ENCODE measurements at regions not wholly inside any gene's neighbourhood (a gene's known extent, or its start where the extent isn't known, plus 50 kb on each side); places are given as distances from the start of the nearest gene placed in this dataset.

DNA sequence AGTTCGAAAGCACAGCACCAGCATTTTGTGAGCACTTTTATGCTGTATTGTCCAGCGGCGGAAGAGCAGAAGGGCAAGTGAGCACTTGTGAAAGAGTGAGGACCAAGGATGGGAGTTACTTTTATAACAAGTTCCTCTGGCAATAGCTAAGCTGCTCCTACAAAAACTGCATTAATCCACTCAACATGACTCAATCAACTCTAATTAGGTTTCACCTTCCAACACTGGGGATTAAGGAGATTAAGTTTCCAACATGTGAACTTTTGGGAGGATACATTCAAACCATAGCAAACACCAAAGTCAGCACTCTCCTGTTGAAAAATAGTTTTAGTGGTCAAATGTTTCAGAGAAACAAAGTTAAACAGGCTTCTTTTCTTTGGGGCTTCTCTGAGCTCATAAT, 844.5 kb downstream of the REEP3 start:
- DNase-seq = no peak
- Histone ChIP-seq H3K4me3 (no peak overlapping the region), H3K27me3 (no peaks in the 10 kb centered on the region), H3K27ac (no peak overlapping the region), H3K4me1 (peaks cover 0 to 5% (median 0%) of the 10 kb centered on the region in 4 donors), H3K9me3 (no peaks in the 10 kb centered on the region), H3K36me3 (no peaks in the 10 kb centered on the region)
- TF ChIP-seq POLR2A (IDR thresholded peaks at IDR 0.05) = no peak
- TF ChIP-seq, protein P1, sequence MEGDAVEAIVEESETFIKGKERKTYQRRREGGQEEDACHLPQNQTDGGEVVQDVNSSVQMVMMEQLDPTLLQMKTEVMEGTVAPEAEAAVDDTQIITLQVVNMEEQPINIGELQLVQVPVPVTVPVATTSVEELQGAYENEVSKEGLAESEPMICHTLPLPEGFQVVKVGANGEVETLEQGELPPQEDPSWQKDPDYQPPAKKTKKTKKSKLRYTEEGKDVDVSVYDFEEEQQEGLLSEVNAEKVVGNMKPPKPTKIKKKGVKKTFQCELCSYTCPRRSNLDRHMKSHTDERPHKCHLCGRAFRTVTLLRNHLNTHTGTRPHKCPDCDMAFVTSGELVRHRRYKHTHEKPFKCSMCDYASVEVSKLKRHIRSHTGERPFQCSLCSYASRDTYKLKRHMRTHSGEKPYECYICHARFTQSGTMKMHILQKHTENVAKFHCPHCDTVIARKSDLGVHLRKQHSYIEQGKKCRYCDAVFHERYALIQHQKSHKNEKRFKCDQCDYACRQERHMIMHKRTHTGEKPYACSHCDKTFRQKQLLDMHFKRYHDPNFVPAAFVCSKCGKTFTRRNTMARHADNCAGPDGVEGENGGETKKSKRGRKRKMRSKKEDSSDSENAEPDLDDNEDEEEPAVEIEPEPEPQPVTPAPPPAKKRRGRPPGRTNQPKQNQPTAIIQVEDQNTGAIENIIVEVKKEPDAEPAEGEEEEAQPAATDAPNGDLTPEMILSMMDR (IDR thresholded peaks at IDR 0.05) = no peak

DNA sequence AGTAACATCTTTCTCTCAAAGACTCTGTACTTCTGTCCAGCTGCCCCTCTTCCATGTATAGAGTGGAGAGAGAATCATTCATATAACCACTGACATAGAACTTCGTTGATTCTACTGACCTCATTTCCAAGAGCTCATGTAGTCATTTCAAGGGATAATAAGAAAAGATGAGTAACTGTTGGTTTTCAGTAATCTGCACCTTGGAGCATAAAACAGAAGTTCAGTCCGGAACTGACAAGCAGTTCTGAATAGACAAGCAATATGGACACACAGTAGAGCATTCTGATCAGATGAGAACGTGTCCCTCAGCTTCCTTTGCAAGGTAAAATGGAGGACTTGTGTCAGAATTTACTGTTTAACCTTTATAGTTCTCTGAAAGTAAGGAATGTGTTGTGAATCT, 847.1 kb downstream of the REEP3 start:
- H3K36me3 ChIP-seq = no peaks in the 10 kb centered on the region
- no peaks in the 10 kb centered on the region for H3K27me3 ChIP-seq
- no peaks in the 10 kb centered on the region for H3K9me3 ChIP-seq
- H3K4me3 ChIP-seq = no peak overlapping the region
- TF ChIP-seq, protein P1 (IDR thresholded peaks at IDR 0.05) = no peak
- TF ChIP-seq POLR2A (IDR thresholded peaks at IDR 0.05) = no peak
- no peak for DNase-seq
- H3K4me1 ChIP-seq = peaks cover 0 to 6% (median 0%) of the 10 kb centered on the region in 4 donors
- no peak overlapping the region for H3K27ac ChIP-seq

DNA sequence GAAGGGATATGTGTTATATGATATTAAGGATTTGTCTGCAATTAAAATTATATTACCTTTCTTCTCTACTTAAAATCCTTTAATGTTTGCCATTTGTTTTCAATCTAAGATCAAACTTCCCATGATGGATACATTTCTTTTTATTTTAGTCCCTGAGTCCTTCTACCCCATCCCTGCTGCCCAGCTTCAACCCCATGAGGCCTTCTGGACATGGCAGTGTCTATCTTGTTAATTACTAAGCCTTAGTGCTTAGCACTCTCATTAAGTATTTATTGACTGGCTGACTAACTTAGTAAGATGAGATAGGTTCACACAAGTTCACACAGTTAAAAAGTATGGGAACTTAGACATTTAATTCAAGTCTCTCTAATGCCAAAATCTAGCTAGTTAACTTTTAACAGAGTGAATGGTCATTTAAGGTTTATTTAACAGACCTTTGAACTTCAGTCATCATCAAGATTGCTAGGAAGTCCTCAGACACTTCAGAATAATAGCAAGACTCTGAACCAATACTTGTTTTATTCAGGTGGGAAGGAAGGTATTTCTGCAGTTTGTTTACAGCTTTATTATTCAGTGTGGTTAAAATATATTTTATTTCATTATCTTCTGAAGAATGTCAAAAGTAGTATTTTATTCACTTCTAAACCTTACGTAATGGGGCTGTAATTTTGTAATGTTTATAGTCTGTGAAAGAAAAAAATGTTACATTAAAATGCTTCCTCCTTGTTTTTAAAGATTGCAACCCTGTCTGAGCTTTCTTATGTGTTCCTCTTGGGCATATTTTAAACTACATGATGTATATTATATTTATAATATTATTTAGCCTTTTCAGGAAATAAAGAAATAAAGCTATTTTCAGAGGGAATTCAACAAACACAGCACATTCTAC, 848.9 kb downstream of the REEP3 start:
- Histone ChIP-seq H3K27me3 (no peaks in the 10 kb centered on the region), H3K4me3 (no peak overlapping the region), H3K36me3 (no peaks in the 10 kb centered on the region), H3K9me3 (no peaks in the 10 kb centered on the region), H3K27ac (no peak overlapping the region), H3K4me1 (peaks cover 0 to 6% (median 0%) of the 10 kb centered on the region in 4 donors)
- DNase-seq = no peak
- TF ChIP-seq, protein P1 (IDR thresholded peaks at IDR 0.05) = no peak
- no peak for TF ChIP-seq POLR2A (IDR thresholded peaks at IDR 0.05)

DNA sequence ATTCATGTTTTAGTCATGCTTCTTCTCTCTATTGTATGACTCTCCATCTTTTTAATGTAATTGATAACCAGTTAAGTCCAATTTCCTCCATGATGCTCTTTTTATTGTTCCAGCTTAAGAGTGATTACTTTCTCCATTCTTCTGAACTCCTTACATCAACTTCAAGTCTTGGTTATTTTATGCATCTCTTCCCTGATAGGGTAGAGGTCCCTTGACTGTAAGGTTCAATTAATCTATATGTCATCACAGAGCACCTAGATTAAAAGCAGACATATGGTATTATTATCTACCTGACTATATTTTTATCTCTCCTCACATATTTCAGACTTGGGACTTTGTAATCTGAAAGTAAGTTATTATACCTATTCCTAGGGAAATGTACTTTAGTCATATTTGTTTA, 853.1 kb downstream of the REEP3 start:
- H3K36me3 ChIP-seq = no peaks in the 10 kb centered on the region
- peaks cover 0 to 6% (median 0%) of the 10 kb centered on the region in 4 donors for H3K4me1 ChIP-seq
- TF ChIP-seq, protein P1 (IDR thresholded peaks at IDR 0.05) = no peak
- no peak for TF ChIP-seq POLR2A (IDR thresholded peaks at IDR 0.05)
- no peaks in the 10 kb centered on the region for H3K27me3 ChIP-seq
- no peak overlapping the region for H3K27ac ChIP-seq
- H3K9me3 ChIP-seq = no peaks in the 10 kb centered on the region
- DNase-seq = no peak
- H3K4me3 ChIP-seq = no peak overlapping the region

DNA sequence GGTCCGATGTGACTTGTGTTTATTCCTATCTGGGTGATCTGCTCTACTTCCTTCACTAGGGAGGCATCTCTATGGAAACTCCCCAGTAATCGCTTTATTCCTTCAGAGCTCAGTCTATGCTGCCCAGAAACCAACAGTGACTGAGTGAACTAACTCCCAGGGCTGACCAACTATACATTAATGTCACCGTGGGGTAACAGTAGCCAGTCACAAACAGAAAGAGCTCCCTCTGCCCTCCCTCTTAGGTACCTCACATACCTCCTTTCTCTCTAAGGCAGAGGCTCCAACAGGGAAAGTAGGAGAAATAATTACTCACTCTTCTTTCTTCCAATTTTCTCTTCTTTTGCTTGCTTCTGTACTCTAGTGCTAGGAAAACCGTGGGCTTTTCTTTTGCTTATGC, 855.0 kb downstream of the REEP3 start:
- H3K4me1 ChIP-seq = no peaks in the 10 kb centered on the region
- no peaks in the 10 kb centered on the region for H3K36me3 ChIP-seq
- no peak for DNase-seq
- H3K27me3 ChIP-seq = no peaks in the 10 kb centered on the region
- no peak overlapping the region for H3K27ac ChIP-seq
- H3K4me3 ChIP-seq = no peak overlapping the region
- no peaks in the 10 kb centered on the region for H3K9me3 ChIP-seq
- TF ChIP-seq, protein P1 (IDR thresholded peaks at IDR 0.05) = peak in 2 of 6 experiments; percentile 26 to 30
- no peak for TF ChIP-seq POLR2A (IDR thresholded peaks at IDR 0.05)

All from Peyer's patch (tissue), 4 donors.